ENCODE measurements at regions not wholly inside any gene's neighbourhood (a gene's known extent, or its start where the extent isn't known, plus 50 kb on each side); places are given as distances from the start of the nearest gene placed in this dataset.

DNA sequence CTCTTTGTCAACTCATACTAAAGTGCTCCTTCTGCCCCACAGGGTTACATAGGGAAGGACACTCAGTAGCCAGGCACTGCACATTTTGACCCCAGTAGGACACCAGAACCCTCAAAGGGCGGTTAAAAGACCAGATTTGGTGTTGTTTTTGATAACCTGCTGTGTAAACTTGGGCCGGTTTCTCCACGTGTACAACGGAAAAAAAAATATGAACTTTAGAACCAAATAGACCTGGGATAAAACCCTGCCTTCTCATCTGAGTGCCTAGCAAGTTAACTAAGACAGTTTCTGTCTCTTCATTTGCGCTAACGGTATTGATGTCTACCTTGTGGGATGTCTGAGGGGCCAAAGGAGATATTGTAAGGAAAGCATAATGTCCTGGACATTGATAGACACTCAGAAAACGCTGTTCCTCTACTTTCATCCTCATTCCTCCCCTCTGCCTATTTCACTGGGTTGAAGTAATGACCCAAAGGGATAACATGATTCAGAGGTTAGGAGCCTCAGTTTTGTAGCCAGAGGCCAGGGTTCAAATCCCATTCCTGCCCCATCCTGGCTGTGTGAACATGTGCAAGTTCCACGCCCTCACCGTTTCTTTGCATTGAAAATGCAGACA, 155.9 kb upstream of the LPP start:
- no peak for TF ChIP-seq ZNF274 (IDR thresholded peaks at IDR 0.05; ENCODE audit: low read depth, low read length)
- TF ChIP-seq SUZ12 (IDR thresholded peaks at IDR 0.05; ENCODE audit: extremely low read depth, insufficient read depth, insufficient read length), result no peak
